HG02763 (cell line): ENCODE measurements at regions not wholly inside any gene's neighbourhood (a gene's known extent, or its start where the extent isn't known, plus 50 kb on each side); places are given as distances from the start of the nearest gene placed in this dataset.
"Not testable (repeated sequence)": the region's sequence is repeated elsewhere in the genome, so short reads cannot be mapped to it uniquely, and the experiment has no call there.

Experiments
- ATAC-seq: cut with Tn5 transposase; IDR thresholded peaks from one replicate; pipeline ENCODE4 v1.9.1; 2021; ENCODE audit warnings: mild to moderate bottlenecking, moderate library complexity; ENCODE audit not compliant: unreplicated experiment

DNA sequence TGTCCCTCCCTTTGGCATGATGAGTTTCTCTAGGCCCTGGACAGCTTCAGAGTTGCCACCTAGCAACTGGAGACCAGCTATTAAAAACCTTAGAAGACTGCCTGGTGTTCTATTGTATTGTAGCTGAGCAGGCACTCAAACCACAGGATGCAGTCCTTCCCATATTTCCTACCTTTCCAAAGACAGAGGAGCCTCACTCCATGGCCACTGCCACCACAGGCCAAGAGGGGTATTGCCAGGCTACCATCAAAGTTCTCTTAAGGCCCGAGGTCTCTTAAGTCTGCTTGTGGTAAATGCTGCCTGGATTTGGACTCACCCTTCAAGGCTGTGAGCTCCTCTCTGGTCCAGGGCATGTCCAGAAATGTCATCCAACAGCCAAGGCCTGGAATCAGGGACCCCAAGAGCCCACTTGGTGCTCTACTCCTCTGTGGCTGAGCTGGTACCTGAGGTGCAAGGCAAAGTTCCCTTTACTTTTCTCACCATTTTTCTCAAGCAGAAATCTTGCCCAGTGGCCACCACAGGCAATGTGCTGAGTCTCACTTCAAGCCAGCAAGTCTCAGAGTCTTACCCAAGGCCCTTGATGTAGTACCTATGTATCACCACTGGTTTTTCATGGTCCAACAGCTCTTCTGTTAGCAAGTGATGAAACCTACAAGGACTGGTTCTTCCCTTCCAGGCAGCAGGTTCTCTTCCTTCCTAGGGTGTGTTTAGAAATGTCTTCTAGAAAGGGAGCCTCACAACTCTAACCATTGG, 269.4 kb downstream of the AMY1C start:
- ATAC-seq, result no peak

DNA sequence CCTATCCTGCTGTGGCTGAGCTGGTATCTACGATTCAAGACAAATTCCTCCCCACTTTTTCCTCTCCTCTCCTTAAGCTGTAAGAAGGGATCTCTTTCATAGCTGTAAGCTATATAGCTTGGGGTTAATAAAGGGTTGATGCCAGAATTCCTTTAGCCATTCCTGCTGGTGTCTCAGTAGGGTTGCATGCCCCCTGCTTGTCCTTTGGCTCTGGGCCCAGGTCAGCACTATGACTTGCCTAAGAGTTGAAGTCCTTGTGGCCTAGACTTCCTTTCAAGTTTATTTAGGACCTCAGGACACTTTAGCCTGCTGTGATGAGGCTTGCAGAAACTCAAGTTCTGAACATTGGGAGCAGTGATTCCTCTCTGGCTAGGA, 270.0 kb downstream of the AMY1C start:
- ATAC-seq, result no peak

DNA sequence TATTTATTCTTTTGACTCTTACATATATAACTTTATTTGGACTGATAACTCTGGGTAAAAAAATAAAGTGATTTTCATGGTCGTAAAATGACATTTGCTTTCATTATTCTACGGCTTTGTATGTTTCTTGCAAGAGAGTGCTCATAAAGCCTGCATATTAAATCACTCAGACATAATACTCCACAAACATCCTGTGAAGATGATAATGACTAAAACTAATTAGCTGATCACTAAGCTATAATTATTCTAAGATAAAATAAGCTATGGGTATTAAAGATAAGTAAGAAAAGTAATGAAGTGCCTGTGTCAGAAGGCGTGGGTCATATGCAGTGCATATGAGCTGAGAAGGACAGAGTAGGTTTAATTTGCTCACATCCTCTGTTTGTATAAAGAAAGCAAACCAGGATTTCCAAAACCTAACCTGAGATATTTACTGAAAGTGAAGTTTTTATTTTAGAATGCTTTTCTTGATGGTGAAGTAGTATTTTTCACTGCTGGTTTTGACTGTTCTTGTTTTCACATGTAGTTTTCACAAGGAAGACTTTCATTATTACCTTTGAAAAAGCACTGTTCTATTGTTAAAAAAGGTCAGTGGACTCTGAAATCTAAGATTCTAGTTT, 278.8 kb downstream of the AMY1C start:
- no peak for ATAC-seq

DNA sequence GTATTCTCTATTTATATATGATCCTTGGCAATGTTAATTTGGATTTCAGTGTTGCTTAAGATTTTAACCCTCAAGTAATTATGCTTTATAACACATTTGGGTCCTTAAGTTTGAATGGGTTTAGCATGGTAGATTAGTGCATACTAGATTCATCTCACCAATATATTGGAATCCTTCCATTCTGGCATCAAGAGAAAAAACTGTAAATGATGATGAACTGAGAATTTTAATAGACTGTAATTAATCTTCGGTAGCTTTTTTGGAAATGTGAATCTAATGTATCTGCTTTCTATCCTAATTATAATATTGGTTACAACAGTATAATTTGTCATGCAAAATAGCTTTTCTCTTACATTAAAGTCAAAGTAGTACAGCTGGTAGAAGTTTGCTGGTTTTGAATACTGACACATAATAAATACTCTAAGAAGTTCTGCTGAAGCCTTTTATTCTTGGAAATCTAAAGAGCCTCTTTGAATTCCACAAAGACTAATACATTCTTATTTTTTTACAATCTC, 279.8 kb downstream of the AMY1C start:
- no peak for ATAC-seq

DNA sequence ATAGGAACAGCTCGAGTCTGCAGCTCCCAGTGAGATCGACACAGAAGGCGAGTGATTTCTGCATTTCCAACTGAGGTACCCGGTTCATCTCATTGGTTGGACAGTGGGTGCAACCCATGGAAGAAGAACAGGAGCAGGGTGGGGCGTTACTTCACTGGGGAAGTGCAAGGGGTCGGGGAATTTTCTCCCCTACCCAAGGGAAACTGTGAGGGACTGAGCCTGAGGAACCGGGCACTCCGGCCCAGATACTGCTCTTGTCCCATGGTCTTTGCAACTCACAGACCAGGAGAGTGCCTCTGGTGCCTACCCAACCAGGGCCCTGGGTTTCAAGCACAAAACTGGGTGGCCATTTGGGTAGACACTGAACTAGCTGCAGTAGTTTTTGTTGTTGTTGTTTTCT, 307.1 kb downstream of the AMY1C start:
- no peak for ATAC-seq

DNA sequence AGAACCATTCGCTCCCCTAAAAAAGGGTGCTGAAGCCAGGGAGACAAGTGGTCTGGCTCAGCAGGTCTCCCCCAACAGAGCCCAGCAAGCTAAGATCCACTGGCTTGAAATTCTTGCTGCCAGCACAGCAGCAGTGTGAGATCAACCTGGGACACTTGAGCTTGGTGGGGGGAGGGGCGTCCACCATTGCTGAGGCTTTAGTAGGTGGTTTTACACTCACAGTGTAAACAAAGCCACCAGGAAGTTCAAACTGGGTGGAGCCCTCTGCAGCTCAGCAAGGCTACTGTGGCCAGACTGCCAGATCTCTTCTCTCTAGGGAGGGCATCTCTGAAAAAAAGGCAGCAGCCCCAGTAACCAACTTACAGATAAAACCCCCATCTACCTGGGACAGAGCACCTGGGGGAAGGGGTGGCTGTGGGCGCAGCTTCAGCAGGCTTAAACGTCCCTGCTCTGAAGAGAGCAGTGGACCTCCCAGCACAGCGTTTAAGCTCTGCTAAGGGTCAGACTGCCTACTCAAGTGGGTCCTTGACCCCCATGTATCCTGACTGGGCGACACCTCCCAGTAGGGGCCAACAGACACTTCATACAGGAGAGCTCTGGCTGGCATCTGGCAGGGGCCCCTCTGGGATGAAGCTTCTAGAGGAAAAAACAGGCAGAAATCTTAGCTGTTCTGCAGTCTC, 307.7 kb downstream of the AMY1C start:
- ATAC-seq, result not testable (repeated sequence)

DNA sequence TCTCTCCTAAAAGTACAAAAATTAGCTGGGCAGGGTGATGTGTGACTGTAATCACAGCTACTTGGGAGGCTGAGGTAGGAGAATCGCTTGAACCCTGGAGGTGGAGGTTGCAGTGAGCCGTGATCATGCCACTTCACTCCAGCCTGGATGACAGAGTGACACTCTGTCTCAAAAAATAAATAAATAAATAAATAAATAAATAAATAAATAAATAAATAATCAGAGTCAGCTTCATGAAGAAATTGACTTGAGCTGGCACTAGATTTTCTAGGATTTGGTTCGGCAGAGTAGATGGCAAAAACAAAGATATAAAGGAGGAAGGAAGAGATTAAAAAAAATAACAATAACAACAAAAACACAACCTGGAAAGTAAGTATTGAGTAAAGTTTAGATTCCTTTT, 311.9 kb downstream of the AMY1C start:
- ATAC-seq, result not testable (repeated sequence)

DNA sequence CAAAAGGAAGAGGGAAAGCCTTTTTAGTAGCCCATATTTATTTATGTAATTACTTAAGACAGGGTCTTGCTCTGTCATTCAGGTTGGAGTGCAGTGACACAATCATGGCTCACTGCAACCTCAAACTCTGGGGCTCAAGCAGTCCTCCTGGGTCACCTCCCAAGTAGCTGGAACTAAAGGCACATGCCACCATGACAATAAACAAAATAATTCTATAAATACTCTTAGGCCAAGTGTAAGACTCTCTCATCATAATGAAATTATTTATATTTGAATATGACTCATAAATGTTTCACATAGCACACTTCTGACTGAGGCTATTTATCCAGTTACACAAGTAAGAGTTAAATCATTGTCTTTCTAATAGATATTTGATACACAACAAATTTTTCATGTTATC, 314.7 kb downstream of the AMY1C start:
- ATAC-seq, result no peak

DNA sequence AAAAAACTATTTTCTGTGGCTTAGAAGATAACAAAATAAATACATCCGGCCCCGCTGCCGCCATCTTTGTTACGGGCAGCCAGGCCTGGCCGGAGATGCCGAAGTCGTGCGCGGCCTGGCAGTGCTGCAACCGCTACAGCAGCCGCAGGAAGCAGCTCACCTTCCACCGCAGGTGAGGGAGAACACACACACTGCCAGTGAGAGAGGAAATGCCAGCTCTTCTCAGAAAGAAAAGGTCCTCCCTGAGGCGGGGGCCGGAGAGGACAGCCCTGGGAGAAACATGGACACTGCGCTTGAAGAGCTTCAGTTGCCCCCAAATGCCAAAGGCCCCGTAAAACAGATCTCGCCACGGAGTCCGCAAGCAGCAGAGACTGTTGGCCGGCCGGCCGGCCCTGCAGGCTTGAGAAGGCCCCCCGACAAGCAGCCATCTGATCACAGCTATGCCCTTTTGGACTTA, 323.2 kb downstream of the AMY1C start:
- no peak for ATAC-seq

DNA sequence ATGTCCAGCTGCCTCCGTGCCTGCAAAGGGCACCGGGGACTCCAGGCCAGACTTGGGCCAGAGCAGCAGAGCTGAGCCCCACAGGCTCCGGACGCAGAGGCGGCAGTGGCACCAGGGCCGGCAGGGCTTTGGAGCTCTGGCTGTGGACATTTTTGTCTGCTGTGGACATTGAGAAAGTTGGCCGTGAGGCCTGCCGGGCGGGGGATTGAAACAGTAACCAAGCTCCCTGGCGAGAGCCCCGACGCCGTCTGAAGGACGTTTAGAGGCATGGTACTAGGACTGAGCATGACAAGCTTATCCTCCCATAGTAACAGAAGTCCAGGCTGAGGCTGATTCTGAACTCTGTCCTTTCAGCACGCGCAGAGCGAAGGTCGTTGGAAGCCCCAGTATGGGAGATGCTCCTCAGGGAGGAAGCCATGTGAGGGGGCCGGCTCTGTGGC, 323.8 kb downstream of the AMY1C start:
- ATAC-seq, result no peak

DNA sequence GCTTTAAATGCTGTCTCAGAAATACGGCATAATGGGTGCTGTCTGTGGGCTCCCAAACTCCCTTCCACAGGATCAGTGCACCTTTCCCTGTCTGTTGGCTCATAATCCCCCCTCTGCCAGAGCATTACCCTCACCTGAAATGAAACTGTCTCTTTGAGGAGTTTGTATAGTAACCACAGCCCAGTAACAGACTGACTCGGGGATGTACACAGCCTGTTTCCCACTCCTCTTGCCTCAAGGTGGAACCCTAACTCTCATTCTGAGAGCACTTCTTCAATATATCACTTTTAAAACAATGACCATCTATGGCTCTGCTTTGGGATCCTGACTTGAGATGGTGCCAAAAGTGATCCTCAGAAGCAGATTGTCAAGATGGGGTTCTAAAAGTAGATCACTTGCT, 332.5 kb downstream of the AMY1C start:
- ATAC-seq, result no peak

DNA sequence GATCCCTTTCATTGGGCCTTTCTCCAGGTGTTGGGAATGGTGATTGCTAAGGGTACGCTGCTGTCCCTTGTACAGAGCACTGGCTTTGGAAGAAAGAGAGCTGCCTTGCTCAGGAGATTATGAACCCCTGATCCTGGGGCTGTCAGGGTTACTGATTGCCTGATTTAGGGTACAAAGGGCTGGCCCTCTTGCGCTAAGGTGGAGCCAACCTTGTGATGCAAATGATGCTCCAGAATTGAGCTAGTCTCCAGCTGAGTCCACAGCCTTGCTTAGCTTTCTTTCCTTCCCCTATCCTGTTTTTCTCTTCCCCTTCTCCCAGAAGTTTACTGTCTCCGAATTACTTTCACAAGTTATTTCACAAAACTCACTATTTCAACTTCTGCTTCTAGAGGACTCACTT, 334.7 kb downstream of the AMY1C start:
- no peak for ATAC-seq

DNA sequence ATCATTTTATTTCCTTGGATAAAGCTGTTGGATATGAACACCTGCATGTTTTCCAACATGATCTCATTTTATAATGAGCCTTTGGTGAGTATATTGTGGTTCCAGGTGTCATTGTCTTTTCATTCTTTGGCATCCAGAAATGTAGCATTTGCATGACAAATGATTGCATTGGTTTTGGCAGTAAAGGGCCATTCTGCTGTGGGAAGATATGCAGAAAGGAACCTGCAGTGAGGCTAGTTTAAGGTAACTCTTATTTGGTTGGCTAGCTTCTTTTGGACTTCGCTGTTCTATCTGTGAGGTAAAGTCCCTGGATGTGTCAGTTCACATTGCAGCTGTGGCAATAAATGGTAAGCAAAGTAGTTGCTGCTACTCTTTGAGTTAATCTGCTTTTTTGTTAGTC, 343.0 kb downstream of the AMY1C start:
- no peak for ATAC-seq

DNA sequence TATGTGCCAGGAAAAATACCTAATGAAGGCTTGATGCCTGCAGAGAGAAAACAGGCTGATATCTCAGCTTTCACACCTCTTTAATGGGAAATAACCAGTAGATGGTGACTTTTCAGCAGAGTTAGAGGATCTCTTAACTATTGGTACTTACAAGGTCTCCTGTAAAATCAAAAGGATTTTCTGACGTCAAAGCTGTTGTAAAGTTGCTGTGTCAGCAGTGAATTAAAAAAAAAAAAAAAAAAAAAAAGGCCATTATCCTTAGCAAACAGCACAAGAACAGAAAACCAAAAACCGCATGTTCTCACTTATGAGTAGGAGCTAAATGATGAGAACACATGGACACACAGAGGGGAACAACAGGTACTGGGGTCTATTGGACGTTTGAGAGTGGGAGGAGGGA, 349.1 kb downstream of the AMY1C start:
- ATAC-seq, result no peak

DNA sequence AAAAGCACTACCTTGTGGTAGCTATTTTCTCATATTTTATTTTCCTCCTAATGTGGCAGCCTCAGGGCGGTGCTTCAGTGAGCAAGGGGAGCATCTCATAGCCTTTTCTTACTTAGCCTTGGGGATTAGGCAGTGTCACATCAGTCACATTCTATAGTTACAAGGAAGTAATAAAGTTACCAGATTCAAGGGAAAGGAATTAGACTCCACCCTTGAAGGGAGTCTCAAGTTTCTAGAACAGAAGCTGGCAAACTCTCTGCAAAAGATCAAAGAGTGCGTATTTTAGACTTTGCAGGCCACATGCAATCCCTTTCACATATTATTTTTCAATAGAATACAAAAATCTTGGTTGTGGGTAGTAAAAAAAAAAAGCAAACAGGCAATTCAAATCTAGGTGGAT, 350.4 kb downstream of the AMY1C start:
- no peak for ATAC-seq

DNA sequence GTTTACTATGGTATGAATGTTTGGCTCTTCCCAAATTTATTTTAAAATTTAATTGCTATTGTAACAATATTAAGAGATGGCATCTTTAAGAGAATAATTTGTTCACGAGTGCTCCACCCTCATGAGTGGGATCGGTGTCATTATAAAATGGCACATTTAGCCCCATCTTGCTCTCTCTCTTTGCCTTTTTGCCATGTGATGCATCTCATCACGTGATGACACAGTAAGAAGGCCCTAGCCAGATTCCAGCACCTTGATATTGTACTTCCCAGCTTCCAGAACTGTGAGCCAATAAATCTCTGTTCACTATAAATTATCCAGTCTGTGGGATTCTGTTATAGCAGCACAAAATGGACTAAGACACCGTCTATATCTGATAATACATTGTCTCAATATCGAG, 355.8 kb downstream of the AMY1C start:
- no peak for ATAC-seq

DNA sequence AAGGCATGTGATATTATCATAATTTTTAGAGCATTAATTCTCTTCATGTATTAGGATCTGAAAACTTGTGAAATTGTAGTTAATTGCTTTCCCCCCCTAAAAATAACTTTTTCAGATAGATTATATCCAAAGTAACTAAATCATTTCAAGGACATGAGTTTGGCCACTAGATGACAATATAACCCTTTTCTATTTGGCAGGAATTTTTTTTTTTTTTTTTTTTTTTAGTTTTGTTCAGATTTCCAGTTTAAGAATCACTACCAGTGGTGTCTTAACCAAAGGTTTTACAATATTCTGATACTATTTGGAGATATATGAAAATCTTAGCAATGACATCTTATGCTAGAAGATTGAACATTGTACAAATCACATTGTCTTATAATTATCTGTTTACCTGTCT, 370.8 kb downstream of the AMY1C start:
- ATAC-seq, result no peak

DNA sequence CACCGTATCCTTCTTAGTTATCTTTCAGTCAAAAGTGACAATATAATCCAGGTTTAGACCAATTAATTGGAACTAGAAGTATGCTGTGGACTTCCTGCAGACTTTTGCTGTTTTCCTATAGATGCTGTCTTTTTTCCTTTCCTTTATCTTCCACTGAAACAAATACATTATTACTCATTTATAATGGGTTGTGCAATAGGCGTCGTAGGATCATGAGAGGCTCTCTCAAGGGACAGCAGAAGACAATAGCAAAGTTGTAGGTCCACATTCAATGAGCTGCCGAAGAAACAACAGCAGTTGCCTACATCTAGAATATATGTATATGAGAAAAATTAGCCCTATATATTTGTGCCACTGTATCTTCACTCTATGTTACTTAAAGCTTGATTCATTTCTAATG, 371.6 kb downstream of the AMY1C start:
- no peak for ATAC-seq

DNA sequence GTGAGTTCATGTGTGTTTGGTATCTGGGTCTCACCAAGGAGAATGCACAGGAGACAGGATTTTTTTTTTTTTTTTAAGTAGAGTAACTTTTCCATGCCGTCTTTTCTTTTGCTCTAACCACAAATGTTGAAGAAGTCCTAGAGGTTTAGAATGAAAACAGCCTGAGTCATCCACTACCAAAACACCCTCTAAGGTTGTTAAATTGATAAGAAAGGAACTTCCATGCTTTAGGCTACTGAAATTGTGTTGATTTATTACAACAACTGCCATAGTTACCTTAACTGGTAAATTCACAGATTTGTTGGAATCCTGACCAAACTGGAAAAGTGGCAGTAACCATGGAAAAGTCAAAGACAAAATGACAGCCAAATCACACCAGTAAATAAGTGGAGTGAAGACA, 375.6 kb downstream of the AMY1C start:
- ATAC-seq, result no peak

DNA sequence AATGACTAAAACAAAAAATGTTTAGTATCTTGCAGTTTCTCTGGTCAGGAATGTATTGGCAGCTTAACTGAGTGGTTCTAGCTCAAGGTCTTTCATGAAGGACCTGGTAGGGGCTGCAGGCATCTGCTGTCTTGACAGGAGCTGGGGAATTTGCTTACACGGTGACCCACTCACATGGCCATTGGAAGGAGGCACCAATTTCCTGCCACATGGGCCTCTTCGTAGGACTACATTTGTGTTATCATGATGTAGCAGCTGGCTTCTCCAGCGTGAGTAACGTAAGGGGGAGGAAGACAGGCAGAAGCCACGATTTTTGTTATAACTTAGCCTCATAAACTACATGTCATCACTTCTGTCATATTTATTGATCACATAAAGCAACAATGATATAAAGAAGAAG, 376.3 kb downstream of the AMY1C start:
- no peak for ATAC-seq

DNA sequence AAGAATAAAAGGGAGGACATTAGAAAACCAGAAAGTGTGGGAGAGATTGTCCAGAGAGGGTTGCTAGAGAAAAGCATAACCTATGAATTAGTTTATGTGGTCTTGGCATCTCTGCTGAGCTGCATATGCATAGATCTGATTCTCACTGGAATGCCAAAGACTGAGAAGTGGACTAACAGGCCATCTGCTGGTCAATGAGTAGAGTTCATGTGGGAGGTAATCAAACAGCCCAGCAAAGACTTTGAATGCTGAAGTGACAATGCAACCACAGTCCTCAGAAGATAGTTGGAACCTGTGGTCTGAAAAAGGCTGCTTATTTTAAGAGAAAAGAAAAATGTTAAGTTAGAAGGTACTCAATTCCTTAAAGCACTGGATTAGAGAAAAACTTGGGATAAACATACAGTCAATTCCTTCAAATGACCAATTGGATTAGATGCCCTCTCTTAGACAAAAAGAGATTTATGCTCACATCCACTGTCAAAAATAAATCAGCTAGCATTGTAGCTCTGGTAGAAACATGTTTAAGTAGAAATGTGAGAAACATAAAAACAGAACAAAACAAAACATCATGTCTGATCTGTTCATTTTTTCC, 382.8 kb downstream of the AMY1C start:
- ATAC-seq, result no peak

DNA sequence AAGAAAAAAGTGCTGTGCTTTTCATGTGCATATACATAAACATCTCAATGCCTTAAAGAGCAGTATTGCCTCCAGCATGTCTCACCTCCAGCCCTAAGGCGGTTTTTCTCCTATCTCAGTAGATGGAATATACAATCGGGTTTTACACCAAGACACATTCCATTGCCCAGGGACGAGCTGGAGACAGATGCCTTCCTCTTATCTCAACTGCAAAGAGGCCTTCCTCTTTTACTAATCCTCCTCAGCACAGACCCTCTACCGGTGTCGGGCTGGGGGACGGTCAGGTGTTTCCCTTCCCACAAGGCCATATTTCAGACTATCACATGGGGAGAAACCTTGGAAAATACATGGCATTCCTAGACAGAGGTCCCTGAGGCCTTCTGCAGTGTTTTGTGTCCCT, 385.3 kb downstream of the AMY1C start:
- not testable (repeated sequence) for ATAC-seq
